Endometrium (tissue), 2 donors: ENCODE measurements at regions not wholly inside any gene's neighbourhood (a gene's known extent, or its start where the extent isn't known, plus 50 kb on each side); places are given as distances from the start of the nearest gene placed in this dataset.
"Not testable (repeated sequence)": the region's sequence is repeated elsewhere in the genome, so short reads cannot be mapped to it uniquely, and the experiment has no call there.

Experiments
- FAIRE-seq: peaks from 2 replicates; lab custom pipeline; 2012; peaks lifted over from hg19 to GRCh38; lab: Jason Lieb, UNC
- donor health status: control.
- donor health status: control.

GRCh38 chr2:139544186-139544851 is 764.1 kb upstream of the NXPH2 start:
- FAIRE-seq: no peak

GRCh38 chr2:139538332-139539020 is 758.3 kb upstream of the NXPH2 start:
- not testable (repeated sequence) for FAIRE-seq

- FAIRE-seq: no peak
Measured at GRCh38 chr2:139529080-139529479, 748.9 kb upstream of the NXPH2 start.

GRCh38 chr2:139526781-139527180 is 746.6 kb upstream of the NXPH2 start:
- FAIRE-seq: no peak

GRCh38 chr2:139518321-139518720 is 738.1 kb upstream of the NXPH2 start:
- no peak for FAIRE-seq

GRCh38 chr2:139514951-139515350 is 734.8 kb upstream of the NXPH2 start:
- no peak for FAIRE-seq

GRCh38 chr2:139495851-139496250 is 715.7 kb upstream of the NXPH2 start:
- no peak for FAIRE-seq

- FAIRE-seq: no peak
Measured at GRCh38 chr2:139492131-139492680, 712.0 kb upstream of the NXPH2 start.

- no peak for FAIRE-seq
Measured at GRCh38 chr2:139480161-139480650, 700.0 kb upstream of the NXPH2 start.

- FAIRE-seq: peak; percentile 98
Measured at GRCh38 chr2:139478165-139478914, 698.1 kb upstream of the NXPH2 start.

GRCh38 chr2:139477618-139478017 is 697.4 kb upstream of the NXPH2 start:
- no peak for FAIRE-seq

GRCh38 chr2:139469985-139470384 is 689.8 kb upstream of the NXPH2 start:
- no peak for FAIRE-seq

- no peak for FAIRE-seq
Measured at GRCh38 chr2:139465789-139466188, 685.6 kb upstream of the NXPH2 start.

GRCh38 chr2:139457873-139458272 is 677.7 kb upstream of the NXPH2 start:
- no peak for FAIRE-seq

GRCh38 chr2:139454251-139454650 is 674.1 kb upstream of the NXPH2 start:
- no peak for FAIRE-seq

- FAIRE-seq: no peak
Measured at GRCh38 chr2:139439100-139439499, 658.9 kb upstream of the NXPH2 start.

GRCh38 chr2:139438478-139438877 is 658.3 kb upstream of the NXPH2 start:
- FAIRE-seq: no peak

- FAIRE-seq: no peak
Measured at GRCh38 chr2:139427164-139427563, 647.0 kb upstream of the NXPH2 start.

GRCh38 chr2:139424101-139424500 is 643.9 kb upstream of the NXPH2 start:
- no peak for FAIRE-seq

GRCh38 chr2:139411236-139411635 is 631.0 kb upstream of the NXPH2 start:
- FAIRE-seq: no peak

- FAIRE-seq: not testable (repeated sequence)
Measured at GRCh38 chr2:139410833-139411174, 630.6 kb upstream of the NXPH2 start.

GRCh38 chr2:139410147-139410832 is 630.1 kb upstream of the NXPH2 start:
- FAIRE-seq: not testable (repeated sequence)
